ENCODE measurements at regions not wholly inside any gene's neighbourhood (a gene's known extent, or its start where the extent isn't known, plus 50 kb on each side); places are given as distances from the start of the nearest gene placed in this dataset.

DNA sequence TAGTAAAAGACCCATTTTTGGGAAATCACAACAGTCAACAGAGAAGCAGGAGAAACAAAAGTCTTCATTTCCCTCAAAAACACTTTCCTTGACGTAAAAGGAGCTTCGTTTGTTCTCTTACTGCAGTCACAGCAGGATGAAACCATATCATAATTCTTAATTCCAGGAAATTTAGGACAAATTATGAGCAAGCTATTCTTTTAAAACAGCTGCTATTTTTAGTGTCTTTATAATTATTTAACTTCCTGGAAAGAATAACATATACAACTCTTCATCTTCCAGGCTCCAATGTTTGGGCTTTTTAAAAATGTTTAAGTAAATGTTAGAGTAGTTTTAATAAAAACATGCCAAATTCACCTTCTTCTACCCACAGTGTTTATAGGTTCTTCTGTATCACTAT lies 563.5 kb downstream of the LTN1 start:
- WGBS (ENCODE audit: insufficient coverage, low coverage, missing lambda C conversion rate): 0% methylated on average over 2 of the region's 2 CpGs
- Histone ChIP-seq H3K9me1 (ENCODE audit: control insufficient read depth, insufficient read depth, low read length) (no peaks in the 10 kb centered on the region), H3K27me3 (ENCODE audit: control insufficient read depth in 2 of 2, insufficient read depth in 2 of 2, low read length in 2 of 2) (no peaks in the 10 kb centered on the region), H3K4me3 (no peak overlapping the region), H3K36me3 (ENCODE audit: control insufficient read depth, insufficient read depth, low read length) (no peaks in the 10 kb centered on the region), H3K4me2 (ENCODE audit: insufficient read depth, low read length) (no peak overlapping the region), H4K20me1 (replicated peaks; ENCODE audit: control insufficient read depth, insufficient read depth, low read length) (no peaks in the 10 kb centered on the region), H3K9ac (ENCODE audit: insufficient read depth in 1 of 2, low read depth in 2 of 2, low read length in 2 of 2) (no peak overlapping the region), H3K4me1 (replicated peaks in 1 of 2; ENCODE audit: control insufficient read depth in 2 of 2, insufficient read depth in 2 of 2, low read length in 2 of 2) (no peaks in the 10 kb centered on the region), H3K27ac (ENCODE audit: extremely low read depth, low read depth, low read length) (no peak overlapping the region), H3K9me3 (replicated peaks; ENCODE audit: control insufficient read depth, insufficient read depth, low read depth, low read length) (no peaks in the 10 kb centered on the region), H2AFZ (ENCODE audit: low read depth, low read length) (no peak overlapping the region), H3K79me2 (ENCODE audit: control insufficient read depth, insufficient read depth, low read length) (no peaks in the 10 kb centered on the region)
- in situ Hi-C loops (cut with MboI) (no loop called here), intact Hi-C loops (cut with micrococcal nuclease) (no loop called here)
- ATAC-seq (no peak), FAIRE-seq (no peak), DNase-seq (ENCODE audit: extremely low read depth in 1 of 4, low spot score in 3 of 4) (no peak)
- no TSS peak for BruUV-seq (replicated peaks)
- TF ChIP-seq ZBTB8A (IDR thresholded peaks at IDR 0.05; ENCODE audit: partially characterized antibody) (no peak), SAFB2 (IDR thresholded peaks at IDR 0.05; ENCODE audit: borderline replicate concordance, low read depth, low read length, severe bottlenecking) (no peak), RBM17 (IDR thresholded peaks at IDR 0.05; ENCODE audit: borderline replicate concordance, low read depth, low read length) (no peak), BACH1 (tag; IDR thresholded peaks at IDR 0.05) (no peak), ZNF41 (CRISPR knock-in tag; conservative IDR thresholded peaks at IDR 0.05) (no peak), DEAF1 (CRISPR knock-in tag; IDR thresholded peaks at IDR 0.05) (no peak), FOXP1 (CRISPR knock-in tag; IDR thresholded peaks at IDR 0.05) (no peak), HMG20A (CRISPR knock-in tag; conservative IDR thresholded peaks at IDR 0.05) (no peak), PCBP1 (IDR thresholded peaks at IDR 0.05; ENCODE audit: low read depth, low read length, poor library complexity, severe bottlenecking) (no peak), CCAR2 (IDR thresholded peaks at IDR 0.05; ENCODE audit: low read depth, low read length) (no peak), ZNF445 (CRISPR knock-in tag; IDR thresholded peaks at IDR 0.05; ENCODE audit: low read depth) (no peak), KHSRP (IDR thresholded peaks at IDR 0.05) (no peak), ZNF830 (CRISPR knock-in tag; IDR thresholded peaks at IDR 0.05) (no peak), SRF (CRISPR knock-in tag; IDR thresholded peaks at IDR 0.05) (no peak), IRF9 (tag; IDR thresholded peaks at IDR 0.05) (no peak), CAMTA2 (CRISPR knock-in tag; conservative IDR thresholded peaks at IDR 0.05) (no peak), PURB (CRISPR knock-in tag; IDR thresholded peaks at IDR 0.05; ENCODE audit: low read depth) (no peak), RBM14 (IDR thresholded peaks at IDR 0.05; ENCODE audit: borderline replicate concordance, insufficient read depth, low read depth, low read length) (no peak), HMG20B (CRISPR knock-in tag; IDR thresholded peaks at IDR 0.05) (no peak)
- TF ChIP-seq, protein P1, sequence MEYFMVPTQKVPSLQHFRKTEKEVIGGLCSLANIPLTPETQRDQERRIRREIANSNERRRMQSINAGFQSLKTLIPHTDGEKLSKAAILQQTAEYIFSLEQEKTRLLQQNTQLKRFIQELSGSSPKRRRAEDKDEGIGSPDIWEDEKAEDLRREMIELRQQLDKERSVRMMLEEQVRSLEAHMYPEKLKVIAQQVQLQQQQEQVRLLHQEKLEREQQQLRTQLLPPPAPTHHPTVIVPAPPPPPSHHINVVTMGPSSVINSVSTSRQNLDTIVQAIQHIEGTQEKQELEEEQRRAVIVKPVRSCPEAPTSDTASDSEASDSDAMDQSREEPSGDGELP (CRISPR knock-in tag; IDR thresholded peaks at IDR 0.05; ENCODE audit: borderline replicate concordance): no peak
- ChIA-PET CTCF (ENCODE audit: low intra/inter-chr PET ratio) (no interaction called here), POLR2A (no interaction called here)
